Activated T-helper 1 cell treated with anti-CD3 and anti-CD28 coated beads, Interleukin-2, amount 50 U/mL, for 16 hours (primary cell): ENCODE measurements at regions not wholly inside any gene's neighbourhood (a gene's known extent, or its start where the extent isn't known, plus 50 kb on each side); places are given as distances from the start of the nearest gene placed in this dataset.
"Not testable (repeated sequence)": the region's sequence is repeated elsewhere in the genome, so short reads cannot be mapped to it uniquely, and the experiment has no call there.

ENCODE experiments used
- DNase-seq, 2 donors: peaks; one replicate each; pipeline ENCODE4 v3.0.0-alpha.2; 2020; ENCODE audit warnings: low read depth in 1 of 2, low spot score in 1 of 2

DNA sequence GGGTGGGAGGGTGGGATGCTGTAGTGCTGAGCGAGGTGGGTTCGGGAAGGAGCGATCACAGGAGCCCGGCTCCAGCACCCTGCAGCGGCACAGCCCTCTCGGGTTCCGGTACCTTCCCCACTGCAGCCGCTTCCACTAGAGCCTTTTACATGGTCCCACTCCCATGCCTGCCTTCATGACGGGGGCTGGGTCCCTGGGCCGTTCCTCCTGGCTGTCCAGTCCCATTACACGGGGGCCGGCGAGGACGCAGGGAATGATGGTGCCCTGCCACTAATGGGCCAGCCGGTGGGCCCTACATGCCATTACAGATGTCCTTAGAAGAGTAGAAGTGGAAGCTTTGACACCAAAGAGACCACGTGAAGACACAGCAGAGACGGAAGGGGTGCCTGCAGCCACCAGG lies 104.6 kb upstream of the PPP1R26 start:
- no peak for DNase-seq

DNA sequence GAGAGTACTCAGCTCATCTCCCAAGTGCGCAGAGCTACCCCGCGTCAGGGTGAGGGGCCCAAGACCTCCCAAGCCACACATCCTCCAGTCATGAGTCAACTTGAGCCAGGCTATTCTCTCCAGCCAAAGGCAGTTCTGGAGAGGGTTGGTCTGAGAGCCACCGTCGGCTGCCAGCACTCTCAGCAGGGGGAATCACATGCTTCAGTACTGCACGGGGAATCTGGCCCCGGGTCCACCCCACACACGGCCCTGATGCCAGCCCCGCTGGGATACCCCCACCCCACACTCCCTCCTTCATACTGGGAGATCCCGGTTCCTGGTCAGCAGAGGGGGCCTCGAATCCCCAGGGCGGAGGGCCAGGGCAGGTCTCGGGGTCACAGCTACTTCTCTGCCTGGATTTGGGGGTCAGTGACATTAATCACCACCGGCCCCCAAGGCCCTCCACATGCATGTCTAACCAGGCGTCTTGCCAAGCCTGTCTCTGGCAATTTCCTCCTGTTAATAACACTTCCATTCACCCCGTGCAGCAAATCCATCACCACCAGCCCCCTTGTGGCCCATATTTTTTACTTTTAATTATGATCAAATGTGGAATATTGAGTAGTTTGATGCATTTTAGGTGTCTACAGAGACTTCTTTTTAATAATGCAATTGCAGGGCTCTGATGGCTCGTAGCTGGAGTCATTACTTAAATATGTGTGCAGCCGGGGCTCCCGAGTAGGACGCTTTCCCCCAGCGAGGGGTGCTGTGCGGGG lies 102.9 kb upstream of the PPP1R26 start:
- DNase-seq: no peak

DNA sequence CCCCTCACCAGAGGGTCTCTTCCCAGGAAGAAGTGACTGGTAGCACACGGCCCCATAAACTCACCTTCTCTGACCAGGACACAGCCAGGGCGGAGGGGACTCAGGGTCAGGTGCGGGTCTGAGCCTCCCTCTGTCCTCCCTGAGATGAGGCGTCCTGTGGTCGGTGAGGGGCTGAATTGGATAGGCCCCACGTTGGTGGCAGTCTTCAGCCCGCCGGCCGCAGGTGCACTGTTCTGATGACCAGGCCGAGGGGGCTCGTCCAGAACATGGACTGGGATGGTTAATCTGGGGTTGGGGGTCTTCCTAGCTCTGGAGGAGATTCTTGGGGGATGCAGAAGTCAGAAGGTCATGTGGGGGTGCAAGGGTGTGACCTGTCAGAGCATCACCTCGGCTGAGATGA lies 102.2 kb upstream of the PPP1R26 start:
- no peak for DNase-seq

DNA sequence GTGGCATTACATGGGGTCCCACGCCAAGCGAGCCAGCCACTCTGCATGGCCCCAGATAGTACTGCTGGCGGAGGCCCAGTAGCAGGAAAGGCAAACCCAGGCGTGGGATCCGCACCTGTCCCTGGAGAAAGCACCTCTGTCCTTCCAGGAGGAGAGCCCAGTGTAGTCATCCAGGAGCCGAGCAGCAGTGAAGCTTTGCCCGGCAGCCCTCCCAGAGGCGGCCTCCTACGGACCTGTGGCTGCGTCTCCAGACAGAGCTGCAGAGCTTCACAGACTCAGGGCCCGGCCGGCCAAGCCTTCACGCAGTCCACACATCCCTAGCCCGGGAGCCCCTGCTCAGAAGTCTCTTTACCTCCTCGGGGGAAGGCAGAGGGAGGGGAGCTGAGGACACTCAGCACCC lies 100.8 kb upstream of the PPP1R26 start:
- DNase-seq: no peak

DNA sequence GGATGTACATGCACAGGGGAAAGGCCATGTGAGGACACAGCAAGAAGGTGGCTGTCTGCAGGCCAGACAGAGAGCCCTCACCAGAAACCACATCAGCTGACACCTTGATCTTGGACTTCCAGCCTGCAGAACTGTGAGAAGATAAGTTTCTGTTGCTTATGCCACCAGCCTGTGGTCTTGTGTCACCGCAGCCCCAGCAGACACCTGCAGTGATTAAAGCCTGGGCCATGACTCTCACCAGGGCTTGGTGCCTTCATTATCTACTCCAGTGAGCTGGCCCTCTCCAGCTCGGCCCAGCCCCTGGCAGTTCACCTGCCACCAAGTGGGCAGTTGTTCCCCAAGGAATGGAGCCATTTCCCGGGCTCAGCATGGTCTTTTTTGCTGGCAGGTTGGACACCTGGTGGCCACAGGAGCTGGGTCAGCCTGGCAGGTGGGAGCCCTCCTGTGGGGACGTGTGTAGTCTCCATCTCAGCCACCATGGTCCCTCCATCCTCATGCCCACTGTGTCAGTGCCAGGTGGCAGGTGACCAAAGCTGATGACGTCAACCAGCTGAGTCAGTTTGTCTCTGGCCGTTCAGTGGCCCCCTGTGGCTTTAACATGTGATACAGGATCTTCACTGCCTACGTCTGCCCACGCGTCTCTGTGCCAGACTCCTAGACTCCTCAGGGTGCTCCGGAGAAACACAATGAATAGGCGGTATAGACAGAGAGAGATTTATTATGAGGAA lies 99.9 kb upstream of the PPP1R26 start:
- DNase-seq: no peak

DNA sequence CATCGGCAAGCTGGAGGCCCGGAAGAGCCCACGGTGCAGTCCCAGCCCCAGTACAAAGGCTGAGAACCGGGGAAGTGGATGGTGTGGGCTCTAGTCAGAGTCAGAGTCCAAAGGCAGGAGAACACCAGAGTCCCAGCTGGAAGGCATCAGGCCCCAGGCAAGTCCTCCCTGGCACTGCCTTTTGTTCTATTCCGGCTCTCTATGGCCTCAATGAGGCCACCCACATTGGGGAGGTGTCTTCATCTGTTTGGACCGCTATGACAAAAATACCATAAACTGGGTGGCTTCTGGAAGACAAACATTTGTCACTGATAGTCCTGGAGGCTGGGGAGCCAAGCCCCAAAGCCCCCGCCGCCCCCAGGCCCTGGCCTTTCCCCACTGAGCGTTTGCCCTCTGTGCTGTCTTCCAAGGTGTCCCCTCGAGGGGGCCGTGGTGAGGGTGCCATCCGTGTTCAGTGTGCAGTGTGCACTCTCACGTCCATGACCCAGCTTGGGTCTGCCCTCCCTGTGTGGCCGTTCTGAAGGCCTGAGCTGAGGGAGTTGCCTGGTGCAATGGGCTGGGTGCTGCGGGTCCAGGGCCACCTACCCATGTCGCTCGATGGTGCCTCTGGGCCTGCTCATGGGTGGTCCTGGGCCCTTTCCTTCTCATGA lies 99.1 kb upstream of the PPP1R26 start:
- DNase-seq: no peak

DNA sequence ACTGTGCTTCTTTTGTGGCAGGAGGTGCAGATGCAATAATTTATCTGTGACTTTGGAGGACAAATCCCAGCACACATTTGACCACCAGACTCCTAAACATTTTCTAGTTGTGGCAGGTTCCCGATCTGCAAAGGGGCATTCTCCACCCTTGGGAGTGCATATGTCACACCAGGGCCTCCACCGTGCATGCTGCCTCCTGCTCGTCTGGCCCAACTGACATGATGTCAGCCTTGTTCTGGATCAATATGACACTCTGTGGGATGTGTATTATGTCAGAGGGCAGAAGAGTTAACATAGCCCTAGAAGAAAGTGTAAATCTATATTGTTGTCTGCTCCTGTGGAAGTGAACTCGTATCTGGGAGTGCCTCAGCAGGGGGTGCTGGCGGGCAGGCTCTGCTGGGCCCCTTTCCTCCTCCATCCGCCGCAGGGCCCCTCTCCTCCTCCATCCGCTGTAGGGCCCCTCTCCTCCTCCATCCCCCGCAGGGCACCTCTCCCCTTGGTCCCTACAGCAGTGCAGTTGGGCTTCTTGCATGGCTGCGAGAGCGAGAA lies 97.7 kb upstream of the PPP1R26 start:
- DNase-seq: no peak

DNA sequence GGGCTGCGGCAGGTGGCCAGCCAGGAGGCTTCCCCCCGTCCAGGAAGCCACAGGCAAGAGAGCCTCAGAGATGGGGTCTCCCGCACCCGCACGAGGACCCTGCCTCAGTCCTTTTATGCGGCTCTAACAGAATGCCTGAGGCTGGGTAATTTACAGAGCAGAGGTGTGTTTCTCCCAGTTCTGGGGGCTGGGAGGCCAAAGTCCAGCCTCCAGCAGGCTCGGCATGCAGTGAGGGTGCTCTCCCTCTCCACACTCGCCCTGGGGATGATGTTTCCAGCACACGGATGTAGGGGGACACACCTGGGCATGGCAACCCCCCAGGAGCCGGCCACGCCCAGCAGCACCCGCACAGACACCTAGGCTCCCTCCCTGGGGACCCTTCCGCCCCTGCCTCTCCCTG lies 95.4 kb upstream of the PPP1R26 start:
- DNase-seq: no peak

DNA sequence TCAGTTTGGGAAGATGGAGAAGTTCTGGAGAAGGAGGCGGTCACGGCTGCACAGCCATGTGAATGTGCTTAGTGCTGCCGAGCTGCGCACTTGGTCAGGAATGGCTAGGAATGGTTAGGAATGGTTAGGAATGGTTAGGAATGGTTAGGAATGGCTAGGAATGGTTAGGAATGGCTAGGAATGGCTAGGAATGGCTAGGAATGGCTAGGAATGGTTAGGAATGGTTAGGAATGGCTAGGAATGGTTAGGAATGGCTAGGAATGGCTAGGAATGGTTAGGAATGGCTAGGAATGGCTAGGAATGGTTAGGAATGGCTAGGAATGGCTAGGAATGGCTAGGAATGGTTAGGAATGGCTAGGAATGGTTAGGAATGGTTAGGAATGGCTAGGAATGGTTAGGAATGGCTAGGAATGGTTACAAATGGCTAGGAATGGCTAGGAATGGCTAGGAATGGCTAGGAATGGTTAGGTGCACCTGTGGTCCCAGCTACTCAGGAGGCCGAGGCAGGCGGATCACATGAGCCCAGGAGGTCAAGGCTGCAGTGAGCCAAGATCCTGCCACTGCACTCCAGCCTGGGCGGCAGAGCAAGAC lies 94.7 kb upstream of the PPP1R26 start:
- DNase-seq: not testable (repeated sequence)

DNA sequence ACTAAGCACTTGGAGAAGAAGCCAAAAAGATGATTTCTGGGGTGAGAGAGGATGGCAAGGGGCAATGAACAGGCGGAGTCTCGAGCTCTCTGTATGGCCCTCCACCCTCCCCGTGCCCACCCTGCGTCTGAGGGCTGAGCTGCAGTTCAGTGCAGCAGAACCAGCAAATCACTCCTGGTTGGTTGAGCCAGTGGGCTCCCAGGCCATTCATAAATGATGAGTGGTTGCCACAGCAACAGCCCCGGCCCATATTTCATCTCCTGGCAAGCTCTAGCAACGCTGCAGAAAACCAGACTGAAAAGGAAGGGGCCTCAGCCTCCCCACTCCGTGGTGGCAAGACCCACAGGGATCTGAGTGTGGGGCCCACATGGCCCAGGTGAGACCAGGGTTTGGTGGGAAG lies 93.8 kb upstream of the PPP1R26 start:
- DNase-seq: no peak

DNA sequence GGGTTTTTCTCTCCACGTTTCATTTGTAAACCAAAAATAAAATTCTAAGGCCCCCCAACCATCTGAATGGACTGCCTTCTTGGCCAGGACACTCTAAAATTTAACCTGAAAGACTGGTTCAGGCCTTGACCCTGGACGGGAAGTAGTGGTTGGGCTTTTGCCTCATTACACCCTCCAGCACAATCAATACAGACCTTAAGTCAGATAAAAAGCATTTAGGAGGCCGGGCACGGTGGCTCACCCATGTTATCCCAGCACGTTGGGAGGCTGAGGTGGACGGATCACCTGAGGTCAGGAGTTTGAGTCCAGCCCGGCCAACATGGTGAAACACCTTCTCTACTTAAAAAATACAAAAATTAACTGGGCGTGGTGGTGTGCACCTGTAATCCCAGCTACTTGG lies 91.6 kb upstream of the PPP1R26 start:
- DNase-seq: no peak

DNA sequence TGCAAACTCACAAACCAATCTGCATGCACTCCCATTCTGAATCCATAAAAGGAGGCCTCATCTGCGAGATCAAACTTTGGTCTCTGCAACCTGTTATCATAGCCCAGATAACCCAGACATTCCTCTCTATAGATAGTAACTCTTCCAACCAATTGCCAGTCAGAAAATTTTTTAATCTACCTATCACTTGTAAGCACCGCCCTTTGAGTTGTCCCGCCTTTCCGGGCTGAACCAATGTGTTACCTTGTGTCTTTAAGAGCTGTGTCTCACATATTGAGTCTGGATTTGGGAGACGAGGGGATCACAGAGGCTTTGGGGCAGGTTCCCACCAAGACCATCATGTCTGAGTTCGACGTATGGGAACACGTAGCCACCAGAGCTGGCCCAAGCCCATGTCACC lies 91.1 kb upstream of the PPP1R26 start:
- DNase-seq: no peak

DNA sequence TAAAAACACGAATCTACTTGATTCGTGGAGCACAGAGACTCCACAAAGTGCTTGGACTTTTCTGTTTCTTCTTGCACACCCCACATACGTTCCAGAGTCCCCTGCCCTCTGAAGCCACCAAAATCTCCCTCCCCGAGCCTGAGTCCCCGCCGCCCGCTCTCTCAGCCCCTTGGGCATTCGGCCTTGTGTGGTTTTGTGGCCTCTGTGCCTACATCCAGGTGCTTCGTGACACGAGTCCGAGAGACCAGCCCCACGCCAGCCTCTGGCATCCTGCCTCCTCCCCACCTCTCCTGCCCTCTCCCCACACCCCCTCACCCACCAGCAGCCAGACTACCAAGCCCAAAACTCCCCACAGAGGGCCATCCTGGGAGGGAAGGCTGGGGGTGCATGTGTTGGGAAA lies 87.8 kb upstream of the PPP1R26 start:
- no peak for DNase-seq

DNA sequence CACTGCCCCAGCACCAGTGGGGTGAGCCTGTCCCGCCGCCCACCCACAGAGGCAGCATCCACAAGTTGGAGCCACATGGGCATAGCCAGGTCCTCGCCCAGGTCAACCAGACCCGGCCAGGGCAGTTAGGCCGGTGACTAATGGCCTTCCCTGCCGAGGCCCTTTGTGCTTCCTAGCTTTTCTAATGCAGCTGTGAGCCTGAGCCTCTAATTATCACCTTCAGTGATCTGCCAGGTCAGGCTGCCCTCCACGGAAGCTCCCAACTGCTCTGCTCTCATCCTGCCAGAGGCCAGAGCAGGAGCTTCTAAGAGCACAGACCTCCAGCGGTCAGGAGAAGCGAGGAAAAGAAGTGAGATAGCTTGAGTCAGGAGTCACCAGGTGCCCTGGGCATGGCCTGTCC lies 87.1 kb upstream of the PPP1R26 start:
- DNase-seq: no peak

DNA sequence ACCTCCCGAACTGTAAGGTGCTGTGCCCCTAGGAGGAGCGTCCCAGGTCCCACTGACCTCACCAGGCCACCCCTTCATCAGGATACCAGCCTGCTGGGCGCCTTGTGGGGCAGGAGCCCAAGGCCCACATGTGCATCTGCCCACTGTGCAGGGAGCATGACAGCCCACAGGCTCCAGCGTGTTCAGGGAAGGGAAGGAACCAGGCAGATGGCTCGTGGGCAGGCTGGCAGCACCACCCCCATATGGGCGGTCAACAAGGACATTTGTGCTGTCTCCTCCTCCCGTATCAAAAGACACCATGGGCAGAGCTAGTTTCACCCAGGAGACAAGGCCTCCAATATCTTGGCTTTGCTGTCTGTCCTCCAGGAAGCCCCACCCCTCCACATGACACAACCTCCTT lies 85.5 kb upstream of the PPP1R26 start:
- no peak for DNase-seq

DNA sequence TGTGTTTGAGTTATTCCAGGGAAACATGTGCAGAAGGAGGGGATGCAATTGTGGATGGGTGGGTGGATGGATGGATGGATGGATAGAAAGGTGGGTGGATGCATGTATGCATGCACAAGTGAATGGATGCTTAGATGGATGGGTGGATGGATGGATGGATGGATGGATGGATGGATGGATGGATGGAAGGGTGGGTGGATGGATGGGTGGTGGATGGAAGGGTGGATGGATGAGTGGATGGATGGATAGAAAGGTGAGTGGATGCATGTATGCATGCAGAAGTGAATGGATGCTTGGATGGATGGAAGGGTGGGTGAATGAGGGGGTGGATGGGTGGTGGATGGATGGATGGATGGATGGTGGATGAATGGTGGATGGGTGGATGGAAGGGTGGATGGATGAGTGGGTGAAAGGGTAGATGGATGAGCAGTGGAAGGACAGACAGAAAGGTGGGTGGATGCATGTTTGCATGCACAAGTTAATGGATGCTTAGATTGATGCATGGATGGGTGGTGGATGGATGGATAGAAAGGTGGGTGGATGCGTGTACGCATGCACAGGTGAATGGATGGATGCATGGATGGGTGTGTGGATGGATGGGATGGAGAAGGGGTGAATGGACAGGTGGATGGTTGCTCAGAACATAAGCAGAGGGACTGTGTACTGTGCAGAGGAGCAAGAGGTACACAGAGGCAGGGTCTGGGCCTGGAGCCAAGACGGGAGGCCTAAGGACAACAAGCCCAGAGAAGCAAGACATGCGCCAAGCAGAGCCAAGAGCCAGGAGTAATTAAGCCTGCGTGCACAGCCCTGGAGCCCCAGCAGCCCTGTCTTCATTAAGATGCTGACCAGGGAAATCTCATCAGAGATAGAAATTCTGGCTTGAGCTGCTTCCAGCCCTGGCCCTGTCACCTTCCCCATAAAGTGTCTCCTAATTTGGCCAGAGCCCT lies 84.6 kb upstream of the PPP1R26 start:
- DNase-seq: no peak

DNA sequence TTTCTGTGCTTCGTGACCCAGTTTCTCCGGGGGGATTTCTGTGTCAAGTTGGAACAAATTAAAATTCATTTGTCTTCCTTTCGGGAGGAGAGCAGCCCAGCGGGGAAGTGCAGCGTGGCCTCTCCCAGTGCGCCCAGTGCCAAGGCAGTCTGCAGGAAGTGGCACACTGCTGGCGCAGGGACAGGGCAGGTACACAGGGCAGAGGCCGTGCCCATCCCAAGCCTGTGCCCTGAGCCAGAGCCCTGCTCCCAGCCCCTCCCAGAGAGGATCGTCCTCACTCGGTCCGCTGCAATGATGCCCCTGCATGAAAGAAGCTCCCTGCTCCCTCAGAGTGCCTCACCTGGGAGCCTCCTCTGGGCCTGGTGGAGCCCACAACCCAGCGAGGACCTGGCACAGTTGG lies 82.4 kb upstream of the PPP1R26 start:
- no peak for DNase-seq

DNA sequence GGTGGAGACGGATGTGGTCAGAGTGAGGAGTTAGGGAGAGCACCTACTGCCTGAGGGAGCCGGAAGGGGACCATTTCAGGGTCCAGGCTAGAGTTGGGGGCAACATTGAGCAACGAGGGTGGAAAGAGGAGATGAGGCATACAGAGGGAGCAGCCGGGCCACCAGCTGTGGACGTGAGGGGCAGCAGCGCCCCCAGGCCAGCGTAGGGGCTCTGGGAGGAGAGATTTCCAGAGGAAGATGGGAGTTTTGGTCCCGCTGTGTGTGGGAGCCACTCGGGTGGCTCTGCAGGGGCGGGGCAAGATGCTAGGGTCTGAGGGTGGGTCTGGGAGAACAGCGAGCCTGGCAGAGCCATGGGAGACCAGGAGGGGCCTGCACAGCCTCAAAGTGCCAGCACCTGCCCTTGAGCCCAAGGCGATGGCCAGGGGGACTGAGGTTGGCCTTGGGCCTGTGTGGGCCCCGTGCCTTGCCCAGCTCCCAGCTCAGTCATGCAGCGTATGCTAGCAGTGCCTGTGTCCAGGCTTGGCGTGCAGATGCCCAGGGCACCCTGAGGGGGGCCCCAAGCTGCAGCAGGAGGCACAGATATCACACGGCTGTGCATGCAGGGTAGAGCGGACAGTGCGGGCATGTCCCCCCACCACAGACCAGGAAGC lies 80.5 kb upstream of the PPP1R26 start:
- no peak for DNase-seq

DNA sequence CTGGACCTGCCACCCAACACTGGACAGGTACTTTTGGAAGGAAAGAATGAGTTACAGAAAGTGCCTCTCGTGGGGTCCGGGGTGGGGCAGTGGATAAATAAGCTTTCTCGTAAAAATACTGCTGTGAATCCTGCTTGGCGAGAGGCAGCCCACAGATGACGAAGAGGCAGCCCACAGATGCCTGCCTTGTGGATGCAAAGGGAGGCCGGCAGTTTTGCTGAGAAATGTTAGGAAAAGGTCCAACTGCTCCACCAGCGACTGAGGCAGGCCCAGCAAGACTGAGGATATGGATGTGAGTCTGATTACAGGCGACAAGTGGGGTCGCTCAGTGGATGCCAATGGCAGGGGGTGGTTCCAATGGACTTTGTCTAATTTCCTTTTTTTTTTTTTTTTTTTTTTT lies 79.1 kb upstream of the PPP1R26 start:
- DNase-seq: no peak

DNA sequence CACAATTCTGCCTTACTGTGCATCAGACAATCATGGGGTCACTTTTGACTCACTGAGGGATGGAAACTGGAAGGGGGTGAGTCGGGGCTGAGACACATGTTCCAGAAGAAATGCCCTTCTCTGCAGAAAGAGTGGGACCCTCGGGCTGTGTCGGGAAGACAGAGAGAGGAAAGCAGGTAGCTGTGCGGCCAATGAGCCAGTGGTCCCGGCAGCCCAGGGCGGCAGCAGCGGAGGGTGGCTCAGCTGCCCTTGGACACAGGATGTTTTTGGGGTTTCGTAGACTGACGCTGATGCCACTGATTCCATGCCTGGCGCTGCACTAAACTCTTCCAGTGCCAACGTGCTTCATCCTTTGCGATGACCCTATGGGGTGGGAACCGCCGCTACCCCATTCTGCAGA lies 78.4 kb upstream of the PPP1R26 start:
- DNase-seq: no peak
